ENCODE measurements at regions not wholly inside any gene's neighbourhood (a gene's known extent, or its start where the extent isn't known, plus 50 kb on each side); places are given as distances from the start of the nearest gene placed in this dataset.
"Not testable (repeated sequence)": the region's sequence is repeated elsewhere in the genome, so short reads cannot be mapped to it uniquely, and the experiment has no call there.

GRCh38 chr4:163697121-163697520, 202.6 kb downstream of the TMA16 start:
- no peak for DNase-seq

- DNase-seq: not testable (repeated sequence)
These were observed 205.9 kb downstream of the TMA16 start for GRCh38 chr4:163700383-163700782.

GRCh38 chr4:163701916-163702315, 207.4 kb downstream of the TMA16 start:
- no peak for DNase-seq

- no peak for DNase-seq
These were observed 208.2 kb downstream of the TMA16 start for GRCh38 chr4:163702736-163703135.

- DNase-seq: no peak
These were observed 208.8 kb downstream of the TMA16 start for GRCh38 chr4:163703251-163703650.

- no peak for DNase-seq
These were observed 213.4 kb downstream of the TMA16 start for GRCh38 chr4:163707873-163708272.

- DNase-seq: no peak
These were observed 215.1 kb downstream of the TMA16 start for GRCh38 chr4:163709601-163710000.

- DNase-seq: no peak
These were observed 215.7 kb downstream of the TMA16 start for GRCh38 chr4:163710158-163710557.

GRCh38 chr4:163724495-163724894, 230.0 kb downstream of the TMA16 start:
- DNase-seq: not testable (repeated sequence)

- DNase-seq: no peak
These were observed 232.2 kb downstream of the TMA16 start for GRCh38 chr4:163726641-163727040.

GRCh38 chr4:163731071-163731470, 236.6 kb downstream of the TMA16 start:
- DNase-seq: no peak

GRCh38 chr4:163732473-163732872, 238.0 kb downstream of the TMA16 start:
- DNase-seq: no peak

- DNase-seq: no peak
These were observed 242.4 kb downstream of the TMA16 start for GRCh38 chr4:163736876-163737275.

- not testable (repeated sequence) for DNase-seq
These were observed 243.4 kb downstream of the TMA16 start for GRCh38 chr4:163737846-163738245.

GRCh38 chr4:163738521-163738920, 244.0 kb downstream of the TMA16 start:
- no peak for DNase-seq

GRCh38 chr4:163744861-163745260, 250.4 kb downstream of the TMA16 start:
- no peak for DNase-seq

- no peak for DNase-seq
These were observed 252.8 kb downstream of the TMA16 start for GRCh38 chr4:163747293-163747692.

- DNase-seq: no peak
These were observed 253.4 kb downstream of the TMA16 start for GRCh38 chr4:163747886-163748285.

- DNase-seq: peak; percentile 70
These were observed 254.0 kb downstream of the TMA16 start for GRCh38 chr4:163748449-163748848.

GRCh38 chr4:163755013-163755412, 260.5 kb downstream of the TMA16 start:
- DNase-seq: no peak

- DNase-seq: no peak
These were observed 262.7 kb downstream of the TMA16 start for GRCh38 chr4:163757219-163757618.

GRCh38 chr4:163758032-163758431, 263.5 kb downstream of the TMA16 start:
- no peak for DNase-seq

- DNase-seq: no peak
These were observed 268.3 kb downstream of the TMA16 start for GRCh38 chr4:163762741-163763140.

- no peak for DNase-seq
These were observed 270.1 kb downstream of the TMA16 start for GRCh38 chr4:163764569-163764968.

GRCh38 chr4:163768014-163768413, 273.5 kb downstream of the TMA16 start:
- no peak for DNase-seq

- no peak for DNase-seq
These were observed 277.7 kb downstream of the TMA16 start for GRCh38 chr4:163772238-163772637.

Measured in NCI-H2081 treated with DMSO at 0.1 percent for 48 hours (cell line).